HS-5 (cell line): ENCODE measurements at regions not wholly inside any gene's neighbourhood (a gene's known extent, or its start where the extent isn't known, plus 50 kb on each side); places are given as distances from the start of the nearest gene placed in this dataset.

ENCODE experiments used
- DNase-seq: peaks from one replicate; pipeline ENCODE4 v3.0.0-alpha.2; 2012; ENCODE audit warnings: low read depth

DNA sequence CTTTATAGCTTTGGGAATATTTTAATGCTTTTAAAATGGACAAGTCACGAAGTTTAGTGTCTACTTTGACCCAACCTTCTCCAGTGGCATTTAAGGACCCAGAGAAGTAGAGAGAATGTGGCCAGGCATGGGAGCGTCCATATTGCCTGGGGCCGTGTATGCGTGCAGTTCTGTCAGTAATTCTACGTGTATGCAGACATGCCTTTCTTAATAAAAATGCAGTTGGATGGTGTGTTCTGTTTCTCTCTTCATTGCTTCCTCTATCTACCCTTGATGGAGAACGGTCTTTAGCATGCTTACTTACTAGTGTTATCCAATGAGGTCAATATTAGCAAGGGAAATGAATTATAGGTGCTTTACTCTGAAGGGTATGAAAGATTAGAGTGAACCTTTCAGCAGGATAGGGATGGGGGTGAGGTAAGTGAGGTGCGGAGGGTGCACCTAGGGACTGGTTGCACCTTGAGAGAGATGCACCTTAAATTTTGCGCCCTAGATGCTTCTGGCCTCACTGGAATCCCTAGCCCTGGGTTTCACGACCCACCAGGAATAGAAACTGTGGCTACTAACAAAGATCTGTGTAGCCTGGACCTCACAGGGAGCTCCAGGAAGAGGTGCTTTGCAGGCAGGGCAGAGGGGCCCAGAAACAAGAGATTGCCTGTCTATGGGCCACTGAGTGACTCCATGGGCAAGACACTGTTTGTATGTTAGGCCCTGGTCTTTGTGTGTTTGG, 194.3 kb downstream of the MYCN start:
- no peak for DNase-seq

GRCh38 chr2:16130906-16131400, 190.6 kb downstream of the MYCN start:
- no peak for DNase-seq

DNA sequence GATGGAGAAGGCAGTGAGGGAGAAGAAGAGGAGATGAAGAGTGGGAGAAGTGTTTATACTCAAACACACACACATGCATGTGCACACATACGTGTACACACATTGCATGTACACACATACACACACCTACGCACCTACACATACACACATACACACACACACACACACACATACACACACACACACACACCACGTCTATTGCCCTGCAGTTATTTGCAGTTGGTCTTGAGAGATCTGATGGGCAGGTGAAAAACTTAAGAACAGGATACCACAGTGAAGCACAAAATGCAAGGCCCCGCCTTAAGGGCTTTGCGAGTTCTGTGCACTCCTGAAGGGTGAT, 190.2 kb downstream of the MYCN start:
- DNase-seq: no peak

GRCh38 chr2:16129716-16130540, 189.6 kb downstream of the MYCN start:
- DNase-seq: no peak

GRCh38 chr2:16128746-16129610, 188.6 kb downstream of the MYCN start:
- no peak for DNase-seq

GRCh38 chr2:16127958-16128357, 187.6 kb downstream of the MYCN start:
- no peak for DNase-seq

- DNase-seq: no peak
Measured at GRCh38 chr2:16127276-16127940, 187.1 kb downstream of the MYCN start.

GRCh38 chr2:16126517-16127275, 186.3 kb downstream of the MYCN start:
- DNase-seq: no peak

- no peak for DNase-seq
Measured at GRCh38 chr2:16125614-16126516, 185.5 kb downstream of the MYCN start.

- no peak for DNase-seq
Measured at GRCh38 chr2:16124881-16125613, 184.7 kb downstream of the MYCN start.

DNA sequence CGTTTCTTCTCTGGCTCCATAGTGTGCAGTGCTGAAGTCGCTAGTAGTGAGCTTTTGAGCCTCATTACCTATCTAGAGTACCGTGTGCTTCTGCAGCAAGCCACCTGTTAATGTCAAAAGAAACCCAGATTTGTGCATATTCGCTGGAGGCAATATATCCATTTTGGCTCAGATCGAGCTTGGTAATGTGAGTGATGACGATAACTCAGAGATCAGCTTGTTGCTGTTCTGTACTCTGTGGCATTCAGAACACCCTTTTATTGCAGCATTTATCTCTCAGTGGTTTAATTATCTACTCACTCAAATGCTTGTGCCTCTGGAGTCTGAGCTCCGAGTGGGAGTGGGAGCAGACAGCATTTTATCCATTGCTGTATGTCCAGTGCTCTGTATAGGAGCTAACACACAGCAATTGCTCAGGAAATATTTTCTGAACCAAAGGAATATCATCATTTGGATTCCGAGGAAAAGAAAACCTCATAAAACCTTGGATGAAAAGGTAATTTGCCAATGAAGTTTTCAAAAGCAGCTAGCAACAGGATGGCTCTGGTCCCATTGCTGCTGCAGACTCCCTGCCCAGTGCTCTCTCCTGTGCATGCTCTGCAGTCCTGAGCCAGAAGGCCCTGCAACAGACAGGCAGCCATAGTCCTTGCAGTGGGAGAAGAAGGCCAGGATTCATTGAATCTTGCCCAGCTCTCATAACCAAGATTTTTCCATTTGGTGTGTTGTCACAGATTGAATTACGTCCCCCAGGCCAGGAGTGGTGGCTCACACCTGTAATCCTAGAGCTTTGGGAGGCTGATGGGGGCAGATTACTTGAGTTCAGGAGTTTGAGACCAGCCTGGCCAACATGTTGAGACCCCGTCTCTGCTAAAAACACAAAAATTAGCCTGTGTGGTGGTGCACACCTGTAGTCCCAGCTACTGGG, 183.8 kb downstream of the MYCN start:
- DNase-seq: no peak

GRCh38 chr2:16123421-16123820, 183.1 kb downstream of the MYCN start:
- DNase-seq: no peak

DNA sequence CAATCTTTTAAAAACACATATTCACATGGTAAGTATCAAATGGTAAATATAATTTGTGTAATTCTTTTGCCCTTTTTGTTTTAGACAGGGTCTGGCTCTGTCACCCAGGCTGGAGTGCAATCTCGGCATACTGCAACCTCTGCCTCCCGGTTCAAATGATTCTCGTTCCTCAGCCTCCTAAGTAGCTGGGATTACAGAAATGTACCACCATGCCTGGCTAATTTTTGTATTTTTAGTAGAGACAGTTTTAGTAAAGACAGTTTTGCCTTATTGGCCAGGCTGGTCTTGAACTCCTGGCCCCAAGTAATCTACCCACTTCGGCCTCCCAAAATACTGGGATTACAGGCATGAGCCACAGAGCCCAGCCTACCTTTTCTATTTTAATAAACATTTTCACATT, 182.2 kb downstream of the MYCN start:
- no peak for DNase-seq

DNA sequence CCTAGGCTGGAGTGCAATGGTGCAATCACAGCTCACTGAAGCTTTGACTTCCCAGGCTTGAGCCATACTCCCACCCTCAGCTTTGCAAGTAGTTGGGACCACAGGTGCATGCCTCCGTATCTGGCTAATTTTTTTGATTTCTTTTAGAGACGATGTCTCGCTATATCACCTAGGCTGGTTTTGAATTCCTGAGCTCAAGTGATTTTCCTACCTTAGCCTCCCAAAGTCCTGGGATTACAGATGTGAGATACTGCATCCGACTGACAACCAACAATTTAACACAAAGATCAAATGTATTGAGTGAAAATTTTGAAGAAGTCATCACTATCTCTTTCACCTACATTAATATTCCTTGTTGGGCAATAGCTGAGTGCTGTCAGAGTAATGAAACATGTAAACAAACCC, 181.6 kb downstream of the MYCN start:
- DNase-seq: no peak

DNA sequence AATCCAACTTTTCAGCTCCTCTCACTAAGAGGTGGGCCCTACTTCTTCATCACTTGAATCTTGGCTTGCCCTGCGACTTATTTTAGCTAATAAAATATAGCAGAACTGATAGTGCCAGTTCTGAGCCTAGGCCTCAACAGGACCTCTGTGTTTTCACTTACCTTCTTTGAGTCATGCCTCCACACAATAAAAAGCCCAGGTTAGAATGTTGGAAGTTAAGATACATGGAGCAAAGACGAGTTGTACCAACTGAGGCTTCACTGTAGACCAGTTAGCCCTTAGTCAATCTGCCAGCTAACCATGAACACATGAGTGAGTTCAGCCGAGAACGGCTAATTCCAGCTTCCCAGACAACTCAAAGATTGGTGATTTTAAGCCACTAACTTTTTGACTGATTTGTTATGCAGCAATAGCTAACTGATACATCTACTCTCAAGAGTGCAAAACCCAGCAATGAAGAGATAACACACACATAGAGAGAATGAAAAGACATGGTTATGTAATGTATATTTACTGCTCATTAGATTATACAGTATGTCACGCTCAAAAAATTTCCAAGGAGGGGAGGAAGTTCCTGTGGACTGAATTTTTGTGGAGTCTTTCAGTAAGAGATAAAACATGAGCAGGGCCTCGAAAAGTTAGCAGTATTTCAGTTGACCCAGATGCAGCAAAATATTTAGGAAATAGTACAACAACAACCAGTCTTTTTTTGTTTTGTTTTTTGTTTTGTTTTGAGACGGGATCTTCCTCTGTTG, 181.1 kb downstream of the MYCN start:
- no peak for DNase-seq

GRCh38 chr2:16120591-16121180, 180.3 kb downstream of the MYCN start:
- no peak for DNase-seq

DNA sequence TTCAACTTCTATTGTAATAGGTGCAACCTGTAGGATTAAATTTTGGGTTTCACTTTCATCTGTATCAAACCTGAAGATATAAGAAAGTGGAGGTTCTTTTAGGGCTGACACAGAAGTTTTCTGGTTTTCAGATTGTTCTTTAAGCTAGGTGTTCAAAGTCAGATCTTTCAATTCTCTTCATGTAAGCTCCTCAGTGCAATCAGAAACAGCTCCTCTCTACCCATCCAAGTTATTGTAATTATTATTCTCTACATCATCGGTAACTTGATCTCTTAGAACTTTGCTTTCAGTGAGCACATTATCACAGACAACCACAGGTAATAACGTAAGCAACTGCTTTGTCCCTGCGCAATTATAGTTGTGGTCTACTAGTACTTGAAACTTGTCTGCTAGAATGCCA, 179.4 kb downstream of the MYCN start:
- DNase-seq: no peak
